T-helper 1 cell (primary cell): ENCODE measurements at regions not wholly inside any gene's neighbourhood (a gene's known extent, or its start where the extent isn't known, plus 50 kb on each side); places are given as distances from the start of the nearest gene placed in this dataset.
"Not testable (repeated sequence)": the region's sequence is repeated elsewhere in the genome, so short reads cannot be mapped to it uniquely, and the experiment has no call there.

Experiments used
- DNase-seq, 5 donors: peaks; one replicate each; pipeline ENCODE4 v3.0.0-alpha.2; 2012 to 2020

GRCh38 chr17:47066841-47067682 is 88.0 kb upstream of the RPRML start:
- peak; percentile 49 to 90 (median 66) for DNase-seq

- no peak for DNase-seq
Observed at GRCh38 chr17:47066095-47066494, 87.0 kb upstream of the RPRML start.

GRCh38 chr17:47064684-47065083 is 85.6 kb upstream of the RPRML start:
- no peak for DNase-seq

GRCh38 chr17:47063475-47063874 is 84.4 kb upstream of the RPRML start:
- no peak for DNase-seq

GRCh38 chr17:47062851-47063250 is 83.8 kb upstream of the RPRML start:
- not testable (repeated sequence) for DNase-seq

- DNase-seq: not testable (repeated sequence)
Observed at GRCh38 chr17:47060005-47060404, 81.0 kb upstream of the RPRML start.

GRCh38 chr17:47057830-47058229 is 78.8 kb upstream of the RPRML start:
- DNase-seq: no peak

- not testable (repeated sequence) for DNase-seq
Observed at GRCh38 chr17:47057279-47057678, 78.2 kb upstream of the RPRML start.

- DNase-seq: not testable (repeated sequence)
Observed at GRCh38 chr17:47056687-47057086, 77.6 kb upstream of the RPRML start.
